SK-N-SH treated with all-trans-retinoic acid at 6 μM for 48 hours (cell line): ENCODE measurements at regions not wholly inside any gene's neighbourhood (a gene's known extent, or its start where the extent isn't known, plus 50 kb on each side); places are given as distances from the start of the nearest gene placed in this dataset.

Experiments
- ATAC-seq: fragments of 200-7000 bp; cut with Tn5 transposase; 3 replicates; pipeline ENCODE4 v1.9.1; 2020; ENCODE audit warnings: mild to moderate bottlenecking, moderate library complexity
- ARNTL ChIP-seq: fragments of 450-650 bp; formaldehyde crosslinking; IDR thresholded peaks from 2 replicates; pipeline ENCODE4 v1.5.0; 2020; ENCODE audit warnings: low read depth, mild to moderate bottlenecking, moderate library complexity, borderline replicate concordance
- CSDC2 ChIP-seq: fragments of 250-450 bp; sonication (Bioruptor Pico); IDR thresholded peaks from 2 replicates; pipeline ENCODE4 v1.5.0; 2020; ENCODE audit warnings: mild to moderate bottlenecking, moderate library complexity
- ESRRG ChIP-seq: fragments of 250-450 bp; sonication (Bioruptor Pico); IDR thresholded peaks from 2 replicates; pipeline ENCODE4 v1.6.1; 2021; ENCODE audit warnings: mild to moderate bottlenecking
- ISL1 ChIP-seq: fragments of 250-450 bp; sonication (Bioruptor Pico); IDR thresholded peaks from 2 replicates; pipeline ENCODE4 v2.1.2; 2022; ENCODE audit warnings: mild to moderate bottlenecking, moderate library complexity
- OSR1 ChIP-seq: fragments of 250-450 bp; sonication (Bioruptor Pico); IDR thresholded peaks from 2 replicates; pipeline ENCODE4 v1.8.0; 2022; ENCODE audit warnings: moderate library complexity, mild to moderate bottlenecking, inconsistent platforms
- PPARA ChIP-seq: fragments of 250-450 bp; sonication (Bioruptor Pico); IDR thresholded peaks from 2 replicates; pipeline ENCODE4 v1.5.0; 2020; ENCODE audit warnings: mild to moderate bottlenecking, borderline replicate concordance
- RARB ChIP-seq: fragments of 250-450 bp; sonication (Bioruptor Pico); IDR thresholded peaks from 2 replicates; pipeline ENCODE4 v1.8.0; 2021; ENCODE audit warnings: mild to moderate bottlenecking, moderate library complexity
- SNAI2 ChIP-seq: fragments of 250-450 bp; sonication (Bioruptor Pico); IDR thresholded peaks from 2 replicates; pipeline ENCODE4 v1.5.0; 2020; ENCODE audit warnings: mild to moderate bottlenecking, moderate library complexity
- TCF4 ChIP-seq: fragments of 250-450 bp; sonication (Bioruptor Pico); IDR thresholded peaks from 2 replicates; pipeline ENCODE4 v1.8.0; 2021; ENCODE audit warnings: mild to moderate bottlenecking, moderate library complexity, borderline replicate concordance
- TOX ChIP-seq: fragments of 250-450 bp; sonication (Bioruptor Pico); IDR thresholded peaks from 2 replicates; pipeline ENCODE4 v1.8.0; 2021; ENCODE audit warnings: mild to moderate bottlenecking, moderate library complexity, borderline replicate concordance
- ZC3H10 ChIP-seq: fragments of 250-450 bp; sonication (Bioruptor Pico); IDR thresholded peaks from 2 replicates; pipeline ENCODE4 v1.5.1; 2021; ENCODE audit warnings: mild to moderate bottlenecking, moderate library complexity
- ZFP3 ChIP-seq: fragments of 250-450 bp; sonication (Bioruptor Pico); IDR thresholded peaks from 2 replicates; pipeline ENCODE4 v1.5.0; 2020; ENCODE audit warnings: mild to moderate bottlenecking, moderate library complexity
- ZFP30 ChIP-seq: fragments of 450-650 bp; formaldehyde crosslinking; IDR thresholded peaks from 2 replicates; pipeline ENCODE4 v1.5.0; 2022; ENCODE audit warnings: mild to moderate bottlenecking, moderate library complexity
- ZNF565 ChIP-seq: fragments of 450-650 bp; formaldehyde crosslinking; conservative IDR thresholded peaks from 2 replicates; pipeline ENCODE4 v1.5.0; 2020; ENCODE audit warnings: low read depth, mild to moderate bottlenecking, moderate library complexity
- ZNF70 ChIP-seq: fragments of 450-650 bp; formaldehyde crosslinking; IDR thresholded peaks from 2 replicates; pipeline ENCODE4 v1.5.0; 2020; ENCODE audit warnings: mild to moderate bottlenecking, moderate library complexity
- ZNF8 ChIP-seq: fragments of 450-650 bp; formaldehyde crosslinking; IDR thresholded peaks from 2 replicates; pipeline ENCODE4 v1.5.0; 2020; ENCODE audit warnings: mild to moderate bottlenecking, moderate library complexity
- TF ChIP-seq, protein P1 (sequence below): fragments of 250-450 bp; sonication (Bioruptor Pico); IDR thresholded peaks from 2 replicates; pipeline ENCODE4 v1.5.1; 2021; ENCODE audit warnings: mild to moderate bottlenecking, moderate library complexity
- TF ChIP-seq, protein P2 (sequence below): fragments of 250-450 bp; sonication (Bioruptor Pico); IDR thresholded peaks from 2 replicates; pipeline ENCODE4 v1.8.0; 2021; ENCODE audit warnings: low read depth, mild to moderate bottlenecking, moderate library complexity, borderline replicate concordance
- TF ChIP-seq, protein P3 (sequence below): fragments of 250-450 bp; sonication (Bioruptor Pico); IDR thresholded peaks from 2 replicates; pipeline ENCODE4 v1.5.1; 2020; ENCODE audit warnings: low read depth, mild to moderate bottlenecking, moderate library complexity

DNA sequence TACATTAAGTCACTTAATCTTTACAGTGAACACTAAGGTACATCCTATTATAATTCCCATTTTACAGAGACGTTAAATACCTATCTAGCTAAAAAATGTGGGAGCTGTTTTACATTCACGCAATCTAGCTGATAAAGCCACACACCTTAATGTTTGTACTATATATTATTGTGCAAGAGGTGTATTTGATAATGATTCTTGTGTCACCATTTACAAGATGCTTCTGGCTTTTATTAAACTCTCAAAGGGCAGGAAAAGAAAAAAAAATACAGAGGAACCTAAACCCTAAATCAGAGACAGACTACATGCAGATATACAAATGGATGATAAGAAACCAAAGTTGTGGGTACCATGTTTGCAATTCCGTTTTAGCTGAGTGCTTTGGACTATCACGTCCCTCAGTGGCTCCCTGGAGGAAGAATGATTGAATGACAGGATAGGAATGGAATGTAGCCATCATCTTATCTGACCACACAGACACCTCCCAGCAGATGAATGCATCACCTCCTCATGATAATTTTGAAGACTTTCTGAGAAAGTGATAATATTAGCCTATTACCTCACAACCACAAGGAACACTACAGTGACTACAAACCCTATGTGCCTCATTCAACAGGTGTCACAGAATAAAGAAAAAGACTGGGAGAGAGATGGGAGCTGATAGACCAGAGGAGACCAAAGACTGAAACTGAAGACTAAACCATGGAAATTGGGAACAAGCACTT lies 230.5 kb upstream of the SERP2 start:
- TF ChIP-seq, protein P1, sequence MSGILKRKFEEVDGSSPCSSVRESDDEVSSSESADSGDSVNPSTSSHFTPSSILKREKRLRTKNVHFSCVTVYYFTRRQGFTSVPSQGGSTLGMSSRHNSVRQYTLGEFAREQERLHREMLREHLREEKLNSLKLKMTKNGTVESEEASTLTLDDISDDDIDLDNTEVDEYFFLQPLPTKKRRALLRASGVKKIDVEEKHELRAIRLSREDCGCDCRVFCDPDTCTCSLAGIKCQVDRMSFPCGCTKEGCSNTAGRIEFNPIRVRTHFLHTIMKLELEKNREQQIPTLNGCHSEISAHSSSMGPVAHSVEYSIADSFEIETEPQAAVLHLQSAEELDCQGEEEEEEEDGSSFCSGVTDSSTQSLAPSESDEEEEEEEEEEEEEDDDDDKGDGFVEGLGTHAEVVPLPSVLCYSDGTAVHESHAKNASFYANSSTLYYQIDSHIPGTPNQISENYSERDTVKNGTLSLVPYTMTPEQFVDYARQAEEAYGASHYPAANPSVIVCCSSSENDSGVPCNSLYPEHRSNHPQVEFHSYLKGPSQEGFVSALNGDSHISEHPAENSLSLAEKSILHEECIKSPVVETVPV (CRISPR knock-in tag), result no peak
- peak; percentile 58; the same call in 1 of the 2 replicates for TF ChIP-seq ZNF8
- TF ChIP-seq, all 23 proteins: peak for 1
- ATAC-seq, result no peak

DNA sequence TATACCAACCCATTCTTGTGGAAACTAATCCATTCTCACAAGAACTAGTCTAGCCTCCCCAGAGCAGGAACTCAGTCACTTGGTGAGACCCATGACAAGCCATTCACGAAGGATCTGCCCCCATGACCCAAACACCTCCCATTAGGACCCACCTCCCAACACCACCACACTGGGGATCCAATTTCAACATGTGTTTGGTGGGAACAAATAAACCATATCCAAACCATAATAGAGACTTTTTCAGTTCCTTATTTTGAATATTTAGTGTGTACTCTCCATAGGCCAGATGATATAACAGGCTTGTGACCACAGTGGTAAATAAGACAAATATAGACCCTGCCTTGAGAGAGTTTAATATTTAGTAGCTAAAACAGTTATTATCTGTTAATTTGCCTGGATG lies 227.5 kb upstream of the SERP2 start:
- no peak for ATAC-seq
- TF ChIP-seq ESRRG (CRISPR knock-in tag) (no peak), RARB (CRISPR knock-in tag) (no peak), ISL1 (CRISPR knock-in tag) (no peak), TCF4 (CRISPR knock-in tag) (no peak), OSR1 (CRISPR knock-in tag) (no peak), ZC3H10 (no peak), TOX (no peak), ZNF70 (CRISPR knock-in tag) (no peak), ARNTL (CRISPR knock-in tag) (no peak), ZNF565 (CRISPR knock-in tag) (no peak), ZNF8 (no peak), SNAI2 (CRISPR knock-in tag) (no peak), ZFP30 (CRISPR knock-in tag) (no peak)
- TF ChIP-seq, protein P2, sequence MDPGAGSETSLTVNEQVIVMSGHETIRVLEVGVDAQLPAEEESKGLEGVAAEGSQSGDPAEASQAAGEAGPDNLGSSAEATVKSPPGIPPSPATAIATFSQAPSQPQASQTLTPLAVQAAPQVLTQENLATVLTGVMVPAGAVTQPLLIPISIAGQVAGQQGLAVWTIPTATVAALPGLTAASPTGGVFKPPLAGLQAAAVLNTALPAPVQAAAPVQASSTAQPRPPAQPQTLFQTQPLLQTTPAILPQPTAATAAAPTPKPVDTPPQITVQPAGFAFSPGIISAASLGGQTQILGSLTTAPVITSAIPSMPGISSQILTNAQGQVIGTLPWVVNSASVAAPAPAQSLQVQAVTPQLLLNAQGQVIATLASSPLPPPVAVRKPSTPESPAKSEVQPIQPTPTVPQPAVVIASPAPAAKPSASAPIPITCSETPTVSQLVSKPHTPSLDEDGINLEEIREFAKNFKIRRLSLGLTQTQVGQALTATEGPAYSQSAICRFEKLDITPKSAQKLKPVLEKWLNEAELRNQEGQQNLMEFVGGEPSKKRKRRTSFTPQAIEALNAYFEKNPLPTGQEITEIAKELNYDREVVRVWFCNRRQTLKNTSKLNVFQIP (CRISPR knock-in tag), result no peak
- TF ChIP-seq, protein P3, sequence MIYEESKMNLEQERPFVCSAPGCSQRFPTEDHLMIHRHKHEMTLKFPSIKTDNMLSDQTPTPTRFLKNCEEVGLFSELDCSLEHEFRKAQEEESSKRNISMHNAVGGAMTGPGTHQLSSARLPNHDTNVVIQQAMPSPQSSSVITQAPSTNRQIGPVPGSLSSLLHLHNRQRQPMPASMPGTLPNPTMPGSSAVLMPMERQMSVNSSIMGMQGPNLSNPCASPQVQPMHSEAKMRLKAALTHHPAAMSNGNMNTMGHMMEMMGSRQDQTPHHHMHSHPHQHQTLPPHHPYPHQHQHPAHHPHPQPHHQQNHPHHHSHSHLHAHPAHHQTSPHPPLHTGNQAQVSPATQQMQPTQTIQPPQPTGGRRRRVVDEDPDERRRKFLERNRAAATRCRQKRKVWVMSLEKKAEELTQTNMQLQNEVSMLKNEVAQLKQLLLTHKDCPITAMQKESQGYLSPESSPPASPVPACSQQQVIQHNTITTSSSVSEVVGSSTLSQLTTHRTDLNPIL, result no peak

DNA sequence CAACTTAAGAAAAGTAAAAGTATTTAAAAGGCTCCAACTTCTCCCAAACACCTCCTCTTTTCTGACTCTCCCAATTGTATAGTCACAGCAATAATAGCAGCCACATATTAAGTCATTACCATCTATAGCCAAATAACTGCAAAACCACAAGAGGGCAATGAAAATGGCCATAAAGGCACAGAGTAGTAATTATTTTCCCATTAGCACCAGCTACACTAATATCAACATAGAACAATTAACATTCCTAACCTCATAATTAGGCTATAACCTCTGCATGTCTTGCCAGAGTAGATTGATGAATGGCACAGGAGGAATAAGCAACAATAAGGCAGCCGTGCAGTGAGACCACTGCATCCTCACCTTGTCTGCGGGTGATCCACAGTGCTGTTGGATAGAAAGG lies 226.4 kb upstream of the SERP2 start:
- no peak for ATAC-seq
- TF ChIP-seq SNAI2 (CRISPR knock-in tag), result no peak
- no peak for TF ChIP-seq PPARA (CRISPR knock-in tag)
- no peak for TF ChIP-seq TCF4 (CRISPR knock-in tag)
- TF ChIP-seq OSR1 (CRISPR knock-in tag), result no peak
- TF ChIP-seq RARB (CRISPR knock-in tag), result no peak
- TF ChIP-seq, protein P2 (CRISPR knock-in tag), result no peak
- TF ChIP-seq ZNF8, result no peak
- TF ChIP-seq, protein P3, result no peak
- no peak for TF ChIP-seq CSDC2 (CRISPR knock-in tag)
- no peak for TF ChIP-seq ZC3H10
- TF ChIP-seq ZNF565 (CRISPR knock-in tag), result no peak

DNA sequence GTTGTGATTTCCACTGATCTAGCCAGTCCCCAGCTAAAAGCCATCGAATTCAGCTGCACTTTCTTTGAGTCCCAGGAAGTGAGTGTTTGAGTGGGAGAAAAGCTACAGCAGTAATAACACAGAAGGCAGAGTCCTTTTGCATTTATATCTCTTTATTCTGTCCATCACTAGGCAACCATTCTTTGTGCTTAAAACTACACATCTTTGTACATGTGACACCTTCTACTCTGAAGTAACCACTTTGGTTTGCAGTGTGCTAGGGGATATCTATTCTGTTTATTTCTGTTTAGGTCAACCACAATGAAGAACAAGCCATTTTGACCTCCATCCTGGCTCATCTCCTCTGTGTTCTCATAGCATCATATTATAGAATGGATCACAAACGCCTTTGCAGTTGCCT lies 226.0 kb upstream of the SERP2 start:
- TF ChIP-seq ZFP3 (CRISPR knock-in tag) (no peak), ZNF565 (CRISPR knock-in tag) (no peak), TCF4 (CRISPR knock-in tag) (no peak)
- TF ChIP-seq, all 23 proteins: peak for 0
- no peak for ATAC-seq
